COLO668 (cell line): ENCODE measurements at regions not wholly inside any gene's neighbourhood (a gene's known extent, or its start where the extent isn't known, plus 50 kb on each side); places are given as distances from the start of the nearest gene placed in this dataset.
"Not testable (repeated sequence)": the region's sequence is repeated elsewhere in the genome, so short reads cannot be mapped to it uniquely, and the experiment has no call there.

Experiments used
- DNase-seq: peaks from one replicate; lab custom pipeline; 2025; ENCODE audit not compliant: unreplicated experiment; lab: John Stamatoyannopoulos, UW

GRCh38 chr4:60259781-60260180, 940.3 kb upstream of the ADGRL3 start:
- no peak for DNase-seq

GRCh38 chr4:60266505-60266904, 933.6 kb upstream of the ADGRL3 start:
- DNase-seq = no peak

- no peak for DNase-seq
These were observed 903.7 kb upstream of the ADGRL3 start for GRCh38 chr4:60296386-60296785.

GRCh38 chr4:60313611-60314178, 886.4 kb upstream of the ADGRL3 start:
- DNase-seq = no peak

- no peak for DNase-seq
These were observed 885.7 kb upstream of the ADGRL3 start for GRCh38 chr4:60314416-60314815.

GRCh38 chr4:60315586-60315985, 884.5 kb upstream of the ADGRL3 start:
- DNase-seq = no peak

GRCh38 chr4:60326735-60327134, 873.4 kb upstream of the ADGRL3 start:
- DNase-seq = no peak

- DNase-seq = no peak
These were observed 872.5 kb upstream of the ADGRL3 start for GRCh38 chr4:60327651-60328050.

GRCh38 chr4:60344908-60345307, 855.2 kb upstream of the ADGRL3 start:
- no peak for DNase-seq

- no peak for DNase-seq
These were observed 854.7 kb upstream of the ADGRL3 start for GRCh38 chr4:60345392-60345791.

GRCh38 chr4:60359746-60360367, 840.3 kb upstream of the ADGRL3 start:
- DNase-seq = no peak

GRCh38 chr4:60365176-60365575, 835.0 kb upstream of the ADGRL3 start:
- DNase-seq = no peak

GRCh38 chr4:60366661-60367060, 833.5 kb upstream of the ADGRL3 start:
- no peak for DNase-seq

- no peak for DNase-seq
These were observed 831.1 kb upstream of the ADGRL3 start for GRCh38 chr4:60368986-60369385.

GRCh38 chr4:60378010-60378409, 822.1 kb upstream of the ADGRL3 start:
- DNase-seq = no peak

GRCh38 chr4:60384516-60384915, 815.6 kb upstream of the ADGRL3 start:
- no peak for DNase-seq

- no peak for DNase-seq
These were observed 810.5 kb upstream of the ADGRL3 start for GRCh38 chr4:60389633-60390032.

GRCh38 chr4:60396341-60397049, 803.6 kb upstream of the ADGRL3 start:
- no peak for DNase-seq

GRCh38 chr4:60400593-60400992, 799.5 kb upstream of the ADGRL3 start:
- DNase-seq = no peak

GRCh38 chr4:60404027-60404426, 796.1 kb upstream of the ADGRL3 start:
- DNase-seq = no peak

- DNase-seq = no peak
These were observed 777.7 kb upstream of the ADGRL3 start for GRCh38 chr4:60422439-60422838.

GRCh38 chr4:60423573-60424184, 776.4 kb upstream of the ADGRL3 start:
- DNase-seq = not testable (repeated sequence)
